HG02840 (cell line): ENCODE measurements at regions not wholly inside any gene's neighbourhood (a gene's known extent, or its start where the extent isn't known, plus 50 kb on each side); places are given as distances from the start of the nearest gene placed in this dataset.

ENCODE experiments used
- ATAC-seq: cut with Tn5 transposase; IDR thresholded peaks from one replicate; pipeline ENCODE4 v1.9.1; 2021; ENCODE audit warnings: mild to moderate bottlenecking, moderate library complexity, moderate number of reproducible peaks; ENCODE audit not compliant: unreplicated experiment, low FRiP score

- ATAC-seq, result no peak
Observed at GRCh38 chr2:217429981-217430500, 570.2 kb upstream of the TNP1 start.

DNA sequence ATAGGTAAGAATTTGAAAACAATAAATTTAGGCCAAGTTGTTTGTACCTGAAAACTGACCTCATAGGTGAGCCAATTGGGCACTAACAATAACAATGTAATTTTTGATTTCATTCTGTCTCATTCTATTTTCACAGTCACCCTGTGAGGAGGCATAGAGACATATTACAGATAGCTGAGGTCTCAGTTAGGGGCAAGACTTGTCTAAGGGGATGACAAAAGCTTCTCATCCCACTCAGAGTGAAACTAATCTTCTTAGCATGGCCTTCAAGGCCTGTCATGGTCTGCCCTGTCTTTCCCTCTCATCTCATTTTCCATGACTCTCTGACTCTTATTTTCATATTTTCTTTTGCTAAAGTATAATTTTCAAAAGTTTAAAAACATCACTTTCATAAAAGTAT lies 562.0 kb upstream of the TNP1 start:
- ATAC-seq, result no peak

DNA sequence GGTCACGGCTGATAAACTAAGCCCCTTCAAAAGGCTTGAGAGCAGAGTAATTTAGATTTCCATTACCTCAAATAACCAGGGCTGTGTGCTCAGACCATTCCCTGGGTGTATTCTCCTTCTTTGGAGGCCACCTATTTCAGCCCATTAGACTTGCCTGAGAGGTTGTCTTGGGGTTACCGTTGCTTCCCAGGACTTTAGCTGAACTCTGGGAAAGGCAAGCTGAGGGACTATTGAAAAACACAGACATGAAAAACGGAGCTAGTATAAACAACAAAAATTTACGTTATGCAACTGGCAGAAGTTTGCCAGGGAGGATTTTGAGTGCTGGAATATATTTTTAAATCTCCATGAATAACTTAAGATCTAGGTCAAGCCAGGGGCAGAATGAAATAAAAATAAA lies 561.0 kb upstream of the TNP1 start:
- no peak for ATAC-seq

- no peak for ATAC-seq
Observed at GRCh38 chr2:217419055-217419671, 559.3 kb upstream of the TNP1 start.

GRCh38 chr2:217418544-217418943 lies 558.7 kb upstream of the TNP1 start:
- no peak for ATAC-seq

GRCh38 chr2:217418090-217418489 lies 558.2 kb upstream of the TNP1 start:
- ATAC-seq, result no peak

DNA sequence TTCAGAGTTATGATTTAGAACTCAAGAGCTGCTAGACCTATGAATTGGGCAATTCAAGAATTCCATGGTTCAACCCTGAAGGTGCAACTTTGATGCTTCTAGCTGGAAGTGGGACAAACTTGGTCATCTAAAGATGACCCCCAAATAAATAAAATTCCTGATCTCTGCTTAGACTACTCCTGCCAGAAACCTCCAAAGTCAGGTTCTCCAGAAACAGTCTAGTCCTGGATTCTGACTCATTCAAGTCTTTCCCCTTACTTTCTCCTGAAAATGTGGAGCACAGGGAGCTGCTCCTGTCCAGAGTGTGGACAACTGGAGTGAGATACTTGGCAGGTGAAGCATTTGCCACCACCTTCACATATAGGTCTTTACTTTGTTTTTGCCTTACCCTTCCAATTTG lies 557.7 kb upstream of the TNP1 start:
- no peak for ATAC-seq

DNA sequence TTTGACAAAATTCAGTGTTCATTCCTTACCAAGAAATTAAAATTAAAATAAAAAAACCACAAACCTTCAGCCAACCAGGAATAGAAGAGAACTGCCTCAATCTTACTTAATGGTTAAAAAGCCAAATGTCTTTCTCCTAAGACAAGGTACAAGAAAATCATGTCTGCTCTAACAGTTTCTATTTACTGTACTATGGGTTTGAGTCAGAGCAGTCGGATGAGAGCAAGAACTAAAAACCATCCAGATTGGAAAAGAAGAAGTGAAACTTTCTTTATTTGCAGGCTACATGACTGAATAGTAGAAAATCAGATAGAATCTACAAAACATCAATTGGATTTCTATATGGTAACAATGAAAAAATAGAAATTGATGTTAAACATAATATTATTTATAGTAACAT lies 555.5 kb upstream of the TNP1 start:
- no peak for ATAC-seq

DNA sequence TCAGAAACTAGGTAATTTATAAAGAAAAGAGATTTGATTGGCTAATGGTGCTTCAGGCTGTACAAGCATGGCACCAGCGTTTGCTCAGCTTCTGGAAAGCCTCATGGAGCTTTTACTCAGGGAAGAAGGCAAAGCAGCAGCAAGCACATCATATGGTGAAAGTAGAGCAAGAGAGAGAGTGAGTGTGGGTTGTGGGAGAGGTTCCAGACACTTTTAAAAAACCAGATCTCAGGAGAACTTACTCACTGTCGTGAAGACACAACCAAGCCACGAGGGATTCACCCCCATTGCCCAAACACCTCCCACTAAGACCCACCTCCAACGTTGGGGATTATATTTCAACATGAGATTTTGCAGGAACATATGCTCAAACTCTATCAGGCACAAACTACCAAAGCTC lies 554.6 kb upstream of the TNP1 start:
- no peak for ATAC-seq

- ATAC-seq, result no peak
Observed at GRCh38 chr2:217413193-217413592, 553.3 kb upstream of the TNP1 start.

- ATAC-seq, result no peak
Observed at GRCh38 chr2:217412721-217413120, 552.9 kb upstream of the TNP1 start.

GRCh38 chr2:217412277-217412676 lies 552.4 kb upstream of the TNP1 start:
- ATAC-seq, result no peak

- no peak for ATAC-seq
Observed at GRCh38 chr2:217410681-217410960, 550.8 kb upstream of the TNP1 start.

- no peak for ATAC-seq
Observed at GRCh38 chr2:217409949-217410680, 550.3 kb upstream of the TNP1 start.

GRCh38 chr2:217407362-217407761 lies 547.5 kb upstream of the TNP1 start:
- ATAC-seq, result no peak

DNA sequence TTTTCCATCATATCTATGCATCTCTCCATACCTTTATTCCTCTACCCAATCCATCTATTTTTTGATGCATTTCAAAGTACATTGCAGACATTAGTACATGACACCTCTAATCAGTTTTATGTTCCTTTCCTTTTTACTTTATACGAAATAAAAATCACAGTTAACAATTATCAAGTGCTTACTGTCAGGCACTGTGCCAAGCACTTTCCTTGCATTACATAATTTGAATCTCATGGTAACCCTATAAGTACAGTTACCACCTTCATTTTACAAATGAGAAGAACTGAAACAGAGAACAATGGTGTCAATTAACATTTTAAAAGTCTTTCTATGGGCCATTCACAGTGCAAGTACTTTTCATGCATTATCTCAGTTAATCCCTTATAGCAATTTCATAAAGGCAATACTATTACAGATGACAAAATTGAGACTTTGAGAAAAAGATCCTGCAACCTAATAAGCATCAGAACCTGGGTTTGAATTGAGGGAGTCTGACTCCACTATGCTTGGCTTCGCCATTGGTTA lies 544.4 kb upstream of the TNP1 start:
- no peak for ATAC-seq

DNA sequence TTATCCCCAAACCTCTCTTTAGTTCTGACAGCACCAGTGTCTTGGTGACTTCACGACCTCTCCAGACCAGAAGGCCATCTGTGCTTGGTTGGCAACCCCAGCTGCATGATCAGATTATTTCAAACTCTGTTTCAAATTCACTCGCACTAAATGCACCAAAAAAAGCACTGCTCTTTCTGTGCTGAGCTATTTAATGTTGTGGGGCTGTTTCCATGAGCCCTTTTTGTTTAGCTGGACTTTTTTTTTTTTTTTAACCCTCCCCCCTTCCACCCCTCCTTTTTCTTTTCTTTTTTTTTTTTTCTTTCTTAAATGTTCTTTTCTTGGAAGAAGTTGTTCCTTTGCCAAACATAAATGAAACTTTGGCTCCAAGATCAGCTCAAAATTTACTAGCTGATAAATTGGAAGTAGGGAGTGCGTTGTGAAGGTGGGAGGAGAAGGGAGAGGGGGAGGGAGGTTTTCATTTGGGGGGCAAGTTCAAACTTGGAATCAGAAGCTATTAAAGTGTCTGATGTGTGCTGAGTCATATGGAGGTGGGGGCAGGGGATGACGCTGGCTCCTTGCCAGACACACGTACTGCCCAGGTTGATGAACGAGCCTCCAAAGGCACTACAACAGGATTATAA lies 543.0 kb upstream of the TNP1 start:
- ATAC-seq, result no peak

DNA sequence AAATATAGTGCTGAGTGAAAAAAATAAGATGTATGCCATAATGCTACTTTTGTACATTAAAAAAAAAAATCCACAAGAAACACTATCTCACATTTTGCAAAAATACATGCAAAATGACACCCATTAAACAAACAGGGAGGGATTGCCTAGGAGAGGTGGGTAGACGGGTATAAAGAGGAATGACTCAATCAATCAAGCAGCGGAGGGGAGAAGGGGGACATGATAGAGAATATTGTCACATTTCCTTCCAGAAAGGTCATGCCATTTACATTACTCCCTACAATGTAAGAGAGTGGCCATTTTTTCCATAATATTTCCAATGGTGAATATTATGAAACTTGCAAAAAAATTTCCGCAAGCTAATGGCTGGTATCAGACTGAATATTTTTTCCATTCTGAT lies 542.3 kb upstream of the TNP1 start:
- ATAC-seq, result no peak

GRCh38 chr2:217399291-217399690 lies 539.4 kb upstream of the TNP1 start:
- ATAC-seq, result no peak

- ATAC-seq, result no peak
Observed at GRCh38 chr2:217398860-217399259, 539.0 kb upstream of the TNP1 start.

- no peak for ATAC-seq
Observed at GRCh38 chr2:217398101-217398500, 538.2 kb upstream of the TNP1 start.

- ATAC-seq, result no peak
Observed at GRCh38 chr2:217396586-217396985, 536.7 kb upstream of the TNP1 start.
